WTC11 (cell line): ENCODE measurements at regions not wholly inside any gene's neighbourhood (a gene's known extent, or its start where the extent isn't known, plus 50 kb on each side); places are given as distances from the start of the nearest gene placed in this dataset.

ENCODE experiments used
- ATAC-seq: fragments of 200-7000 bp; cut with Tn5 transposase; 2 replicates; pipeline ENCODE4 v1.10.0; 2021; ENCODE audit warnings: mild to moderate bottlenecking, moderate library complexity
- CTCF ChIA-PET: fragments of 300-600 bp; sonication (Branson Sonifier 250); formaldehyde crosslinking; loops from one replicate; lab custom pipeline; 2021; ENCODE audit warnings: antibody characterized with exemption; lab: Charles Lee
- POLR2A ChIA-PET: fragments of 350-600 bp; sonication (Branson Sonifier 250); formaldehyde crosslinking; loops from one replicate; lab custom pipeline; 2021; ENCODE audit warnings: antibody characterized with exemption; lab: Charles Lee
- DNase-seq: peaks from one replicate; pipeline ENCODE4 v3.0.0; 2021; ENCODE audit warnings: low spot score
- H3K27ac Mint-ChIP-seq: 2 replicates; pipeline ENCODE4 v1.8.0; 2021; ENCODE audit warnings: mixed read lengths
- H3K27me3 Mint-ChIP-seq: 2 replicates; pipeline ENCODE4 v1.8.0; 2021; ENCODE audit warnings: low read depth, mild to moderate bottlenecking, moderate library complexity, mixed read lengths
- H3K36me3 Mint-ChIP-seq: 2 replicates; pipeline ENCODE4 v1.8.0; 2021; ENCODE audit warnings: mixed read lengths
- H3K4me1 Mint-ChIP-seq: 2 replicates; pipeline ENCODE4 v1.8.0; 2022; ENCODE audit warnings: mixed read lengths
- H3K4me3 Mint-ChIP-seq: 2 replicates; pipeline ENCODE4 v1.8.0; 2021; ENCODE audit warnings: mild to moderate bottlenecking, moderate library complexity, mixed read lengths
- H3K9me3 Mint-ChIP-seq: 2 replicates; pipeline ENCODE4 v1.8.0; 2021; ENCODE audit warnings: mixed read lengths
- ATF1 ChIP-seq: sonication (generic); formaldehyde crosslinking; IDR thresholded peaks from 2 replicates; pipeline ENCODE4 v1.8.1; 2023; ENCODE audit warnings: mild to moderate bottlenecking, moderate library complexity, missing genetic modification reagents
- ETV6 ChIP-seq: sonication (generic); formaldehyde crosslinking; IDR thresholded peaks from 2 replicates; pipeline ENCODE4 v1.8.1; 2022; ENCODE audit warnings: mild to moderate bottlenecking, missing genetic modification reagents
- IRF2 ChIP-seq: sonication (generic); formaldehyde crosslinking; IDR thresholded peaks from 2 replicates; pipeline ENCODE4 v1.8.0; 2022; ENCODE audit warnings: low read depth, missing genetic modification reagents, borderline replicate concordance
- JUN ChIP-seq: sonication (generic); formaldehyde crosslinking; IDR thresholded peaks from 2 replicates; pipeline ENCODE4 v1.8.0; 2023; ENCODE audit warnings: mild to moderate bottlenecking, missing genetic modification reagents
- MYBL2 ChIP-seq: sonication (generic); formaldehyde crosslinking; IDR thresholded peaks from 2 replicates; pipeline ENCODE4 v1.8.1; 2023; ENCODE audit warnings: mild to moderate bottlenecking, moderate library complexity, missing genetic modification reagents
- NR2C2 ChIP-seq: sonication (generic); formaldehyde crosslinking; IDR thresholded peaks from 2 replicates; pipeline ENCODE4 v1.8.0; 2022; ENCODE audit warnings: mild to moderate bottlenecking, missing genetic modification reagents
- NR3C1 ChIP-seq: sonication (generic); formaldehyde crosslinking; conservative IDR thresholded peaks from 2 replicates; pipeline ENCODE4 v1.8.1; 2023; ENCODE audit warnings: low read depth, mild to moderate bottlenecking, missing genetic modification reagents
- ZNF263 ChIP-seq: sonication (generic); formaldehyde crosslinking; IDR thresholded peaks from 2 replicates; pipeline ENCODE4 v1.8.1; 2022; ENCODE audit warnings: low read depth, mild to moderate bottlenecking, moderate library complexity, missing genetic modification reagents
- ZNF671 ChIP-seq: fragments of 250-450 bp; sonication (Bioruptor Pico); IDR thresholded peaks from 2 replicates; pipeline ENCODE4 v1.8.0; 2021; ENCODE audit warnings: mild to moderate bottlenecking
- TF ChIP-seq, protein P1 (sequence below): fragments of 250-450 bp; sonication (Bioruptor Pico); IDR thresholded peaks from 2 replicates; pipeline ENCODE4 v1.9.0; 2021; ENCODE audit warnings: mild to moderate bottlenecking, borderline replicate concordance
- TF ChIP-seq, protein P2 (sequence below): sonication (generic); formaldehyde crosslinking; IDR thresholded peaks from 2 replicates; pipeline ENCODE4 v1.8.1; 2022; ENCODE audit warnings: mild to moderate bottlenecking, missing genetic modification reagents, moderate library complexity, borderline replicate concordance
- TF ChIP-seq, protein P3 (sequence below): sonication (generic); formaldehyde crosslinking; IDR thresholded peaks from 2 replicates; pipeline ENCODE4 v1.8.1; 2023; ENCODE audit warnings: mild to moderate bottlenecking, missing genetic modification reagents, moderate library complexity
- TF ChIP-seq, protein P4 (sequence below): sonication (generic); formaldehyde crosslinking; IDR thresholded peaks from 2 replicates; pipeline ENCODE4 v1.8.1; 2022; ENCODE audit warnings: low read depth, mild to moderate bottlenecking, moderate library complexity, missing genetic modification reagents, borderline replicate concordance
- TF ChIP-seq, protein P5 (sequence below): sonication (generic); formaldehyde crosslinking; IDR thresholded peaks from 2 replicates; pipeline ENCODE4 v1.8.1; 2023; ENCODE audit warnings: mild to moderate bottlenecking, missing genetic modification reagents
- TF ChIP-seq, protein P6 (sequence below): fragments of 250-450 bp; sonication (Bioruptor Pico); IDR thresholded peaks from 2 replicates; pipeline ENCODE4 v1.9.0; 2021; ENCODE audit warnings: mild to moderate bottlenecking
- TF ChIP-seq, protein P7 (sequence below): sonication (generic); formaldehyde crosslinking; IDR thresholded peaks from 2 replicates; pipeline ENCODE4 v1.8.1; 2023; ENCODE audit warnings: mild to moderate bottlenecking, missing genetic modification reagents
- TF ChIP-seq, protein P8 (sequence below): sonication (generic); formaldehyde crosslinking; IDR thresholded peaks from 2 replicates; pipeline ENCODE4 v1.8.0; 2022; ENCODE audit warnings: mild to moderate bottlenecking, missing genetic modification reagents
- TF ChIP-seq, protein P9 (sequence below): fragments of 250-450 bp; sonication (Bioruptor Pico); IDR thresholded peaks from 2 replicates; pipeline ENCODE4 v1.9.0; 2021; ENCODE audit warnings: mild to moderate bottlenecking

DNA sequence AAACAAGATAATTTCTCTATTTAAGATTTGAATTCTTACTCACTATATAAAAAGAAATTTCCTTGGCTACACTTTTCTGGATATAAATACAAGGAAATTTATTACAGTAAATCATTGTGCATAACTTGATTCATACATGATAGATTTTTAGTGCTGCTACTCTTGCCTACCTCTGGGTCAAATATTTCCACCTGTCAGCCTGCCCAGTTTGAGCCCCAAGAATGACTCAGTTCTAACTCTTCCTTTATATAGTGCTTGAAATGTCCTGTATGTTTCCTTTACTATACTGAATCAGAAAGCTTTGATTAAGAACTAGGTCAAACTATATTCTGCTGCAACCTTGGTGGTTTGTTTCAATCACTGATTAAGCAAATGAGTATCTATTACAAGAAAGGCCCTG, 147.4 kb upstream of the FTMT start (continued):
- TF ChIP-seq, protein P1, sequence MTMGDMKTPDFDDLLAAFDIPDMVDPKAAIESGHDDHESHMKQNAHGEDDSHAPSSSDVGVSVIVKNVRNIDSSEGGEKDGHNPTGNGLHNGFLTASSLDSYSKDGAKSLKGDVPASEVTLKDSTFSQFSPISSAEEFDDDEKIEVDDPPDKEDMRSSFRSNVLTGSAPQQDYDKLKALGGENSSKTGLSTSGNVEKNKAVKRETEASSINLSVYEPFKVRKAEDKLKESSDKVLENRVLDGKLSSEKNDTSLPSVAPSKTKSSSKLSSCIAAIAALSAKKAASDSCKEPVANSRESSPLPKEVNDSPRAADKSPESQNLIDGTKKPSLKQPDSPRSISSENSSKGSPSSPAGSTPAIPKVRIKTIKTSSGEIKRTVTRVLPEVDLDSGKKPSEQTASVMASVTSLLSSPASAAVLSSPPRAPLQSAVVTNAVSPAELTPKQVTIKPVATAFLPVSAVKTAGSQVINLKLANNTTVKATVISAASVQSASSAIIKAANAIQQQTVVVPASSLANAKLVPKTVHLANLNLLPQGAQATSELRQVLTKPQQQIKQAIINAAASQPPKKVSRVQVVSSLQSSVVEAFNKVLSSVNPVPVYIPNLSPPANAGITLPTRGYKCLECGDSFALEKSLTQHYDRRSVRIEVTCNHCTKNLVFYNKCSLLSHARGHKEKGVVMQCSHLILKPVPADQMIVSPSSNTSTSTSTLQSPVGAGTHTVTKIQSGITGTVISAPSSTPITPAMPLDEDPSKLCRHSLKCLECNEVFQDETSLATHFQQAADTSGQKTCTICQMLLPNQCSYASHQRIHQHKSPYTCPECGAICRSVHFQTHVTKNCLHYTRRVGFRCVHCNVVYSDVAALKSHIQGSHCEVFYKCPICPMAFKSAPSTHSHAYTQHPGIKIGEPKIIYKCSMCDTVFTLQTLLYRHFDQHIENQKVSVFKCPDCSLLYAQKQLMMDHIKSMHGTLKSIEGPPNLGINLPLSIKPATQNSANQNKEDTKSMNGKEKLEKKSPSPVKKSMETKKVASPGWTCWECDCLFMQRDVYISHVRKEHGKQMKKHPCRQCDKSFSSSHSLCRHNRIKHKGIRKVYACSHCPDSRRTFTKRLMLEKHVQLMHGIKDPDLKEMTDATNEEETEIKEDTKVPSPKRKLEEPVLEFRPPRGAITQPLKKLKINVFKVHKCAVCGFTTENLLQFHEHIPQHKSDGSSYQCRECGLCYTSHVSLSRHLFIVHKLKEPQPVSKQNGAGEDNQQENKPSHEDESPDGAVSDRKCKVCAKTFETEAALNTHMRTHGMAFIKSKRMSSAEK (CRISPR knock-in tag) = no peak
- TF ChIP-seq JUN (no peak), ATF1 (CRISPR knock-in tag) (no peak), ZNF671 (CRISPR knock-in tag) (no peak)
- TF ChIP-seq, protein P2, sequence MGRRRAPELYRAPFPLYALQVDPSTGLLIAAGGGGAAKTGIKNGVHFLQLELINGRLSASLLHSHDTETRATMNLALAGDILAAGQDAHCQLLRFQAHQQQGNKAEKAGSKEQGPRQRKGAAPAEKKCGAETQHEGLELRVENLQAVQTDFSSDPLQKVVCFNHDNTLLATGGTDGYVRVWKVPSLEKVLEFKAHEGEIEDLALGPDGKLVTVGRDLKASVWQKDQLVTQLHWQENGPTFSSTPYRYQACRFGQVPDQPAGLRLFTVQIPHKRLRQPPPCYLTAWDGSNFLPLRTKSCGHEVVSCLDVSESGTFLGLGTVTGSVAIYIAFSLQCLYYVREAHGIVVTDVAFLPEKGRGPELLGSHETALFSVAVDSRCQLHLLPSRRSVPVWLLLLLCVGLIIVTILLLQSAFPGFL (CRISPR knock-in tag) = no peak
- TF ChIP-seq, protein P3, sequence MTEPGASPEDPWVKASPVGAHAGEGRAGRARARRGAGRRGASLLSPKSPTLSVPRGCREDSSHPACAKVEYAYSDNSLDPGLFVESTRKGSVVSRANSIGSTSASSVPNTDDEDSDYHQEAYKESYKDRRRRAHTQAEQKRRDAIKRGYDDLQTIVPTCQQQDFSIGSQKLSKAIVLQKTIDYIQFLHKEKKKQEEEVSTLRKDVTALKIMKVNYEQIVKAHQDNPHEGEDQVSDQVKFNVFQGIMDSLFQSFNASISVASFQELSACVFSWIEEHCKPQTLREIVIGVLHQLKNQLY (CRISPR knock-in tag) = no peak
- TF ChIP-seq, protein P4, sequence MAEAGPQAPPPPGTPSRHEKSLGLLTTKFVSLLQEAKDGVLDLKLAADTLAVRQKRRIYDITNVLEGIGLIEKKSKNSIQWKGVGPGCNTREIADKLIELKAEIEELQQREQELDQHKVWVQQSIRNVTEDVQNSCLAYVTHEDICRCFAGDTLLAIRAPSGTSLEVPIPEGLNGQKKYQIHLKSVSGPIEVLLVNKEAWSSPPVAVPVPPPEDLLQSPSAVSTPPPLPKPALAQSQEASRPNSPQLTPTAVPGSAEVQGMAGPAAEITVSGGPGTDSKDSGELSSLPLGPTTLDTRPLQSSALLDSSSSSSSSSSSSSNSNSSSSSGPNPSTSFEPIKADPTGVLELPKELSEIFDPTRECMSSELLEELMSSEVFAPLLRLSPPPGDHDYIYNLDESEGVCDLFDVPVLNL = no peak

DNA sequence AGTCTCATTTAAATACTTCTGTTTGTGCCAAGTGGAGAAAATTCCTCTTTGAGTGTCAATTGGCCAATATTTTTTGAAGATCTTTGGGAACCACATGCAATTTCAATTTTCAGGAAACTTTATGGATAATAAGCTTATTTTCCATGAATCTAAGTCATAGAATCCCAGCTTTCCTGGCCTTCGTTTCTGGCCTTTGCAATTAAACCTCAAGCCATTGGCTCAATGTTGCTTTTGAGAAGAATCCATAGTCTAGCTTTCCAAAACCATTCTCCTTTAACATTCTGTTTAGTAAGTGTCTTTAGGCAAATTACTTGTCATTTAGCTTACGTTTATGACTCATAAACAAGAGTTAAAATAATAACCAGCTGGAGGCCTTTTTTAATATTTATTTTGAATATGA, 145.0 kb upstream of the FTMT start:
- no peak overlapping the region for H3K4me3 Mint-ChIP-seq

DNA sequence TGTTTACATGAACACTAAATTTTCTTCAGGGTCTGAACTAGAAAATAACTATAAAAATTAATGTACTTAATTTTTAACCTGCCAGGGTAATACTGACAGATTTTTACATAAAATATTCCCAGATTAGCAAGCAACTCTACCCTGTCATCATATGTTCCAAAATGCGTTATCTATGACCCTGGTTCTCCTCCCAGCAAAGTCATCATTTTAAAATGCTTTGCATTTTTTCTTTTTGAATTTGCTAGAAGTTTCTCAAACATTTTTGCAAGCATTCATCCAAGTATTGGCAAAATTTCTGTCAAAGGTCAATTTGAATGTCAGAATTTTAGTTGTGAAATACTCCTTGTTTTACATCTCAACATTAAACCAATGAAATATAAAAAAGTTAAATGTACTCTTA, 144.5 kb upstream of the FTMT start:
- H3K4me1 Mint-ChIP-seq = peaks cover 3% of the 10 kb centered on the region
- no peaks in the 10 kb centered on the region for H3K27me3 Mint-ChIP-seq
- DNase-seq (no peak), ATAC-seq (no peak)
- ChIA-PET POLR2A (no interaction called here), CTCF (no interaction called here)
- no peaks in the 10 kb centered on the region for H3K36me3 Mint-ChIP-seq
- H3K9me3 Mint-ChIP-seq = no peaks in the 10 kb centered on the region
- no peak overlapping the region for H3K27ac Mint-ChIP-seq
- H3K4me3 Mint-ChIP-seq = no peak overlapping the region
- TF ChIP-seq MYBL2 (CRISPR knock-in tag) = no peak
- TF ChIP-seq ETV6 = no peak
- TF ChIP-seq, protein P5, sequence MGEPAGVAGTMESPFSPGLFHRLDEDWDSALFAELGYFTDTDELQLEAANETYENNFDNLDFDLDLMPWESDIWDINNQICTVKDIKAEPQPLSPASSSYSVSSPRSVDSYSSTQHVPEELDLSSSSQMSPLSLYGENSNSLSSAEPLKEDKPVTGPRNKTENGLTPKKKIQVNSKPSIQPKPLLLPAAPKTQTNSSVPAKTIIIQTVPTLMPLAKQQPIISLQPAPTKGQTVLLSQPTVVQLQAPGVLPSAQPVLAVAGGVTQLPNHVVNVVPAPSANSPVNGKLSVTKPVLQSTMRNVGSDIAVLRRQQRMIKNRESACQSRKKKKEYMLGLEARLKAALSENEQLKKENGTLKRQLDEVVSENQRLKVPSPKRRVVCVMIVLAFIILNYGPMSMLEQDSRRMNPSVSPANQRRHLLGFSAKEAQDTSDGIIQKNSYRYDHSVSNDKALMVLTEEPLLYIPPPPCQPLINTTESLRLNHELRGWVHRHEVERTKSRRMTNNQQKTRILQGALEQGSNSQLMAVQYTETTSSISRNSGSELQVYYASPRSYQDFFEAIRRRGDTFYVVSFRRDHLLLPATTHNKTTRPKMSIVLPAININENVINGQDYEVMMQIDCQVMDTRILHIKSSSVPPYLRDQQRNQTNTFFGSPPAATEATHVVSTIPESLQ (CRISPR knock-in tag) = no peak
- TF ChIP-seq, protein P6, sequence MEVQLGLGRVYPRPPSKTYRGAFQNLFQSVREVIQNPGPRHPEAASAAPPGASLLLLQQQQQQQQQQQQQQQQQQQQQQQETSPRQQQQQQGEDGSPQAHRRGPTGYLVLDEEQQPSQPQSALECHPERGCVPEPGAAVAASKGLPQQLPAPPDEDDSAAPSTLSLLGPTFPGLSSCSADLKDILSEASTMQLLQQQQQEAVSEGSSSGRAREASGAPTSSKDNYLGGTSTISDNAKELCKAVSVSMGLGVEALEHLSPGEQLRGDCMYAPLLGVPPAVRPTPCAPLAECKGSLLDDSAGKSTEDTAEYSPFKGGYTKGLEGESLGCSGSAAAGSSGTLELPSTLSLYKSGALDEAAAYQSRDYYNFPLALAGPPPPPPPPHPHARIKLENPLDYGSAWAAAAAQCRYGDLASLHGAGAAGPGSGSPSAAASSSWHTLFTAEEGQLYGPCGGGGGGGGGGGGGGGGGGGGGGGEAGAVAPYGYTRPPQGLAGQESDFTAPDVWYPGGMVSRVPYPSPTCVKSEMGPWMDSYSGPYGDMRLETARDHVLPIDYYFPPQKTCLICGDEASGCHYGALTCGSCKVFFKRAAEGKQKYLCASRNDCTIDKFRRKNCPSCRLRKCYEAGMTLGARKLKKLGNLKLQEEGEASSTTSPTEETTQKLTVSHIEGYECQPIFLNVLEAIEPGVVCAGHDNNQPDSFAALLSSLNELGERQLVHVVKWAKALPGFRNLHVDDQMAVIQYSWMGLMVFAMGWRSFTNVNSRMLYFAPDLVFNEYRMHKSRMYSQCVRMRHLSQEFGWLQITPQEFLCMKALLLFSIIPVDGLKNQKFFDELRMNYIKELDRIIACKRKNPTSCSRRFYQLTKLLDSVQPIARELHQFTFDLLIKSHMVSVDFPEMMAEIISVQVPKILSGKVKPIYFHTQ = no peak
- no peak for TF ChIP-seq ZNF263 (CRISPR knock-in tag)
- no peak for TF ChIP-seq NR2C2
- TF ChIP-seq, protein P7, sequence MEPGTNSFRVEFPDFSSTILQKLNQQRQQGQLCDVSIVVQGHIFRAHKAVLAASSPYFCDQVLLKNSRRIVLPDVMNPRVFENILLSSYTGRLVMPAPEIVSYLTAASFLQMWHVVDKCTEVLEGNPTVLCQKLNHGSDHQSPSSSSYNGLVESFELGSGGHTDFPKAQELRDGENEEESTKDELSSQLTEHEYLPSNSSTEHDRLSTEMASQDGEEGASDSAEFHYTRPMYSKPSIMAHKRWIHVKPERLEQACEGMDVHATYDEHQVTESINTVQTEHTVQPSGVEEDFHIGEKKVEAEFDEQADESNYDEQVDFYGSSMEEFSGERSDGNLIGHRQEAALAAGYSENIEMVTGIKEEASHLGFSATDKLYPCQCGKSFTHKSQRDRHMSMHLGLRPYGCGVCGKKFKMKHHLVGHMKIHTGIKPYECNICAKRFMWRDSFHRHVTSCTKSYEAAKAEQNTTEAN (CRISPR knock-in tag) = no peak

More for the DNA sequence above, 145.0 kb upstream of the FTMT start:
- ATAC-seq (no peak), DNase-seq (no peak)
- no peaks in the 10 kb centered on the region for H3K36me3 Mint-ChIP-seq
- H3K27me3 Mint-ChIP-seq = no peaks in the 10 kb centered on the region
- CTCF ChIA-PET = no interaction called here
- H3K9me3 Mint-ChIP-seq = no peaks in the 10 kb centered on the region
- POLR2A ChIA-PET = no interaction called here
- no peak overlapping the region for H3K27ac Mint-ChIP-seq
- TF ChIP-seq, protein P8, sequence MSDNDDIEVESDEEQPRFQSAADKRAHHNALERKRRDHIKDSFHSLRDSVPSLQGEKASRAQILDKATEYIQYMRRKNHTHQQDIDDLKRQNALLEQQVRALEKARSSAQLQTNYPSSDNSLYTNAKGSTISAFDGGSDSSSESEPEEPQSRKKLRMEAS = no peak
- no peak for TF ChIP-seq ZNF671 (CRISPR knock-in tag)
- TF ChIP-seq, protein P4 = no peak
- TF ChIP-seq, protein P9, sequence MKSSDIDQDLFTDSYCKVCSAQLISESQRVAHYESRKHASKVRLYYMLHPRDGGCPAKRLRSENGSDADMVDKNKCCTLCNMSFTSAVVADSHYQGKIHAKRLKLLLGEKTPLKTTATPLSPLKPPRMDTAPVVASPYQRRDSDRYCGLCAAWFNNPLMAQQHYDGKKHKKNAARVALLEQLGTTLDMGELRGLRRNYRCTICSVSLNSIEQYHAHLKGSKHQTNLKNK = no peak
- no peak for TF ChIP-seq IRF2 (CRISPR knock-in tag)
- TF ChIP-seq NR3C1 (CRISPR knock-in tag) = no peak
- H3K4me1 Mint-ChIP-seq = no peaks in the 10 kb centered on the region
